Stimulated activated CD4-positive, alpha-beta T cell treated with anti-CD3 and anti-CD28 coated beads, Interleukin-1b, Interleukin-23, amount 100 ng/mL, for 1 hour (primary cell): ENCODE measurements at regions not wholly inside any gene's neighbourhood (a gene's known extent, or its start where the extent isn't known, plus 50 kb on each side); places are given as distances from the start of the nearest gene placed in this dataset.
"Not testable (repeated sequence)": the region's sequence is repeated elsewhere in the genome, so short reads cannot be mapped to it uniquely, and the experiment has no call there.

ENCODE experiments used
- DNase-seq, 2 donors: peaks; one replicate each; pipeline ENCODE4 v3.0.0-alpha.2; 2020; ENCODE audit warnings: low read depth in 2 of 2

DNA sequence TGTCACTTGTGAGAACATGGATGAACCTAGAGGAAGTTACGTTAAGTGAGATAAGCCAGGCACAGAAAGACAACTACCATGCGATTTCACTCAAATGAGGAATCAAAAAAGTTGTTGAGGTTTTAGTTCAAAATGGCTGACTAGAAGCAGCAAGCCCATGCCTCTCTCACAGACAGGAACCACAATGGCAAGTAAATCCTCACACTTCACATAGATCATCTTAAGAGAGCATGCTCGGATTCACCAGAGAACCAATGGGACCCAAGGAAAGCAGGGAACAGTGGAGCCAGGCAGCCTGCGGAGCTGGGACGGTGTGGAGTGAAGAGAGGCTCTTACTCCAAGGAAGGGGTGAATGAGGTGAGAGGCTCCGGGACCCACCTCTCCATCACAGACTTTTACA is 581.0 kb downstream of the UQCRFS1 start:
- no peak for DNase-seq

DNA sequence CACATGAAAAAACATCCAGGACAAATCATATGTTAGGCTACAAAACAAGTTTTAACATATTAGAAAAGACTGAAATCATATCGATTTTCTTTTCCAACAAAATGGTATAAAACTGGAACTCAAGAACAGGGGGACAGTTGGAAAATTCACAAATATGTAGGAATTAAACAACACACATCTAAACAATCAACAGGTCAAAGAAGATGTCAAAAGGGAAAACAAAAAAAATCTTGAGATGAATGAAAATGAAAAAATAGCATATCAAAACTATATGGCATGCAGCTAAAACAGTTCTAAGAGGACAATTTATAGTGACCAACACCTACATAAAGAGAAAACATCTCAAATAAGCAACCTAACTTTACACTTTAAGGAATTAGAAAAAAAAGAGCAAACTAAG is 585.3 kb downstream of the UQCRFS1 start:
- DNase-seq = no peak

GRCh38 chr19:28626407-28626806 is 586.5 kb downstream of the UQCRFS1 start:
- not testable (repeated sequence) for DNase-seq

- DNase-seq = no peak
Measured at GRCh38 chr19:28619816-28620429, 593.0 kb downstream of the UQCRFS1 start.

GRCh38 chr19:28618504-28618903 is 594.4 kb downstream of the UQCRFS1 start:
- no peak for DNase-seq

DNA sequence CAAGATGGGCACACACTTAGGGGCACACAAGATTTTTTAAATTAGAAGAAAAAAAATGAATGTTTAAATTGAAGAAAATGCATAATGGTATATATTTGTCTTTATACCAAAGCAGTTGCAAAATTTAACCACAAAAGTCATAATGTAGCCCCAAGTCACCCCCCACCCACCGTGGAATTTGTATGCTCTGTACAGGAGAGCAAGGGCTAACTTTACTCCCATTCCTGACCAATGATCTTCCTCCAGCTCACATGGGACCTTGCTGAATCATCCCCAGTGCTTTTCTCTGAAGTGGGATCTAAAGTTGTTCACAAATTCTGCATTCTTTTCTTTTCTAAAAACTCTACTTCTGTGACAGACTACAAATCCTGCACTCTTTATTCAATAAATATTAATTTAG is 597.0 kb downstream of the UQCRFS1 start:
- DNase-seq = no peak

DNA sequence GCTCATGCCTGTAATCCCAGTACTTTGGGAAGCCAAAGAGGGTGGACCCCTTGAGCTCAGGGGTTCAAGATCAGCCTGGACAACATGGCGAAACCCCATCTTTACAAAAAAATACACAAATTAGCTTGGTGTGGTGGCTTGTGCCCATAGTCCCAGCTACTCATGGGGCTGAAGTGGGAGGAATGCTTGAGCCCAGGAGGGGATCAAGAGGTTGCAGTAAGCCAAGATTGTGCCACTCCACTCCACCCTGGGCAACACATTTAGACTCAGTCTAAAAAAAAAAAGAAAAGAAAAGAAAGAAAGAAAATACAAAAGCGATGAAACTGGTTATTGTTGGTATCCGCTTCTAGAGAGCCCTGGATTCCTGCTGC is 597.4 kb downstream of the UQCRFS1 start:
- DNase-seq = no peak

GRCh38 chr19:28614634-28615545 is 598.1 kb downstream of the UQCRFS1 start:
- DNase-seq = no peak

GRCh38 chr19:28612275-28612769 is 600.6 kb downstream of the UQCRFS1 start:
- DNase-seq = no peak

- DNase-seq = not testable (repeated sequence)
Measured at GRCh38 chr19:28611227-28611914, 601.6 kb downstream of the UQCRFS1 start.

DNA sequence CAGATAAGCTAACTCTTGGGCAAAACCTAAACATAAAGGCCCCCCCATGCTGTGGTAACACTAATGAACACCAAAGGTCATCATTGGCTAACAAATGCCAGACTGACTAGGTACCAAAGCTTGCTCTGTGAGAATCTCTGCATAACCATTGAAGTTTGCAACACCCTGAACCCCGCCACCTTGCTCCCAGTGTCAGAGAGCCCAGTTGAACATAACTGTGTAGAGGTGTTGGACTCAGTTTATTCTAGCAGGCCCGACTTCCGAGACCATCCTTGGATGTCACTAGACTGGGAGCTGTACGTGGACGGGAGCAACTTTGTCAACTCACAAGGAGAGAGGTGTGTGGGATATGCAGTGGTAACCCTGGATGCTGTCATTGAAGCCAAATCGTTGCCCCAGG is 602.2 kb downstream of the UQCRFS1 start:
- no peak for DNase-seq

- DNase-seq = no peak
Measured at GRCh38 chr19:28609944-28610343, 603.0 kb downstream of the UQCRFS1 start.

DNA sequence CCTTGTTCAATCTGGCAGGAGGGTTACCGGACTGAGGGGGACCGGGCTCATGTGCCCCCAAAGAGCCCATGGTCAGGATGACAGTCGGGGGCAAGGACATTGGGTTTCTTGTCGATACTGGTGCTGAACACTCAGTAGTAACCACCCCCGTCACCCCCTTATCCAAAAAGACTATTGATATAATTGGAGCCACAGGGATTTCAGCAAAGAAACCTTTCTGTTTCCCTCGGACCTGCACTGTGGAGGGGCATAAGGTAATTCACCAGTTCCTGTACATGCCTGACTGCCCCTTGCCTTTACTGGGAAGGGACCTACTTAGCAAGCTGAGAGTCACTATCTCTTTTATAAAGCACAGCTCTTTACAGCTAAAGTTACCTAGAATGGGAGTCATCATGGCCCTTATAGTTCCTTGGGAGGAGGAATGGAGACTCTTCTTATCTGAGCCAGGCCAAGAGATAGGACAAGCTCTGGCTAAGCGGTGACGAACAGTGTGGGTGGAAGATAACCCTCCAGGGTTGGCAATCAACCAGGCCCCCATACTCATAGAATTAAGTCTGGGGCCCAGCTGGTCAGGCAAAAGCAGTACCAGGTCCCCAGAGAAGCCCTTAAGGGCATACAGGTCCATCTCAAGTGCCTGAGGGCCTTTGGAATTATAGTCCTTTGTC is 603.7 kb downstream of the UQCRFS1 start:
- no peak for DNase-seq

DNA sequence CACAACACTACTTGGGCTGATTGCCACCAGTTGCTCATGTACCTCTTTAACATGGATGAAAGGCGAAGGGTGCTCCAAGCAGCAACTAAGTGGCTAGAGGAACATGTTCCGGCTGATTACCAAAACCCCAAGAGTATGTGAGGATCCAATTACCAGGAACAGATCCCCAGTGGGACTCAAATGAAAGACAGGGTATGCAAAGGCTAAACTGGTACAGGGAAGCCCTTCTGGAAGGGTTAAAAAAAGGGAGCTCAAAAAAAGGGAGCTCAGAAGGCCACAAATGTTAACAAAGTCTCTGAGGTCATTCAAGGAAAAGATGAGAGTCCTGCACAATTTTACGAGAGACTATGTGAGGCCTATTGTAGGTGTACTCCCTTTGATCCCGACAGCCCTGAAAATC is 604.7 kb downstream of the UQCRFS1 start:
- no peak for DNase-seq

DNA sequence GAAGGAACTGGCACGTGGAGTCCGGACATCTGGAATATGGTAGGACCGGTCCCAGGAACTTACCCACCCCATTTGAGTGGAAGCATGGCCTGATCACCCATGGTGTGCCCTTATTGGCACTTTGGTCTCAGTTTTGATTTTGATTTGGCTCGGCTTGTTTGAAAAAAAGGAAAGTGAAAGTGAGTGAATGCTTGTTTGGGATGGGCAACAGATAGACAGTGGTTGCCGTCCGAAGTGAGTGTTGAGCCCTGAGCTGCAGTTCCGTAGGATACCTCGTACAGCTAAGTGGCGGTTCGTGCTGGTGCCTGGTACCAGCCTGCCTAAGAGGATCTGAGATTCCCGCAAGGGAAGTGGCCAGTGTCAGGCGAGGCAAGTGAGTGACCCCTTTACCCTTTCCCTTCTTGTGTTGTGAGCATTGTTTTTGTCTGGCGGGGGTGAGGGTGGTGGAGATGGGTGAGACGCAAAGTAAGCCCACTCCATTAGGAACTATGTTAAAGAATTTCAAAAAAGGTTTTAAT is 605.8 kb downstream of the UQCRFS1 start:
- no peak for DNase-seq

- no peak for DNase-seq
Measured at GRCh38 chr19:28606269-28607032, 606.5 kb downstream of the UQCRFS1 start.

GRCh38 chr19:28605501-28606268 is 607.3 kb downstream of the UQCRFS1 start:
- DNase-seq = no peak

DNA sequence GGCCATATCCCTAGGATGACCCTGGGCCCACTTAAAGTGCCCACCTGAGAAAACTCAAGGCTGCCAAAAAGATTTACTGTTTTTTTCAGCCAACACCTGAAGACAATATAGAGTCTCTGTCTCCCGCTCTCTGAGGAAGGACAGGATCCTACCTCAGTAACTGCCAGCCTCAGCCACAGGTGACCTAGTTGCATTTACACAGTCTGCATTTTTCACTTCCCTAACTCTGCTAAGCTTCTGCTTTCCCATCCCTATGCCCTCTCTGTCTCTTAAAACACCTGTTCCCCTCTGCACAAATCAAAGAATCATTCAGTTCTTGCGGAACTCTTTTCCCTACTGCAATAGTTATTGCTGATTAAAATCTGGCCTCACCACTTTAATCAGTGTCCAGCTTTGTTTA is 609.5 kb downstream of the UQCRFS1 start:
- no peak for DNase-seq

DNA sequence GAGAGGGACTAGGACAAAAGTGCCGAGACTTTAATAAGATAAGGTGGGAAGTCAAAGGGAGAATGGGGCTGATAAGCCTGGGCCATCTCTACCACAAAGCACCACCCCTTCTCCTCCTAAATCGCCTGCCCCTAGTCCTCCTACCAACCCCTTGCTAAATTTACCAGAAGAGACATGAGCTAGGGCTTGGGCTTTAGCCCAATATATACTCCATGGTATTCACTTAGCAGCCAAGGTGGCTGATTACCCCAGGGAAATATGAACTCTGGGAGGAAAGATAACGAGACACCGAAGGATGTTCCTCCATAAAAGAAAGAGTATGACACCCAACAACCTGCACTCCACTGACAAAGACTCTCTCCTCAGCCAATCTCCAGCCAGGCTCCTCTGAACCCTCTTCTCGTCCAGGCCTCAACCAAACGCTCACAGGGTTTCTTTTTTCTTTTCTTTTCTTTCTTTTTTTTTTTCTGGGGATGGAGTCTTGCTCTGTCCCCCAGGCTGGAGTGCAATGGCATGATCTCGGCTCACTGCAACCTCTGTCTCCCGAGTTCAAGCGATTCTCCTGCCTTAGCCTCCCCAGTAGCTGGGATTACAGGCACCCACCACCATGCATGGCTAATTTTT is 610.2 kb downstream of the UQCRFS1 start:
- no peak for DNase-seq
